Astrocyte (in vitro differentiated cells and primary cell): ENCODE measurements at regions not wholly inside any gene's neighbourhood (a gene's known extent, or its start where the extent isn't known, plus 50 kb on each side); places are given as distances from the start of the nearest gene placed in this dataset.

ENCODE experiments used
- DNase-seq: peaks from one replicate; pipeline ENCODE4 v3.0.0-alpha.2; 2010; ENCODE audit warnings: low read depth
- FAIRE-seq: peaks from 2 replicates; lab custom pipeline; 2011; peaks lifted over from hg19 to GRCh38; lab: Jason Lieb, UNC
- H2AFZ ChIP-seq: 2 replicates; pipeline ENCODE4 v1.6.0; 2012; ENCODE audit warnings: low read depth, low read length, inconsistent platforms
- H3K27ac ChIP-seq: 2 replicates; pipeline ENCODE4 v1.5.1; 2011; ENCODE audit warnings: low read depth, low read length, inconsistent platforms
- H3K27me3 ChIP-seq: 2 replicates; pipeline ENCODE4 v1.6.0; 2011; ENCODE audit warnings: low read length, inconsistent platforms; ENCODE audit not compliant: insufficient read depth
- H3K36me3 ChIP-seq: 2 replicates; pipeline ENCODE4 v1.5.1; 2011; ENCODE audit warnings: low read length, inconsistent platforms; ENCODE audit not compliant: insufficient read depth
- H3K4me1 ChIP-seq: 2 replicates; pipeline ENCODE4 v1.5.1; 2011; ENCODE audit warnings: low read length, inconsistent platforms; ENCODE audit not compliant: insufficient read depth
- H3K4me2 ChIP-seq: 2 replicates; pipeline ENCODE4 v1.6.0; 2012; ENCODE audit warnings: low read length, inconsistent platforms
- H3K4me3 ChIP-seq: 2 replicates; pipeline ENCODE4 v1.5.1; 2011; ENCODE audit warnings: low read depth, mild to moderate bottlenecking, low read length, inconsistent platforms; ENCODE audit not compliant: insufficient read depth
- H3K79me2 ChIP-seq: 2 replicates; pipeline ENCODE4 v1.6.0; 2012; ENCODE audit warnings: mild to moderate bottlenecking, low read length, inconsistent platforms; ENCODE audit not compliant: insufficient read depth
- H3K9ac ChIP-seq: 2 replicates; pipeline ENCODE4 v1.6.0; 2012; ENCODE audit warnings: mild to moderate bottlenecking, low read length, inconsistent platforms
- H3K9me3 ChIP-seq: 2 replicates; pipeline ENCODE4 v1.5.1; 2012; ENCODE audit warnings: low read depth, mild to moderate bottlenecking, low read length, inconsistent platforms; ENCODE audit not compliant: insufficient read depth
- H4K20me1 ChIP-seq: 2 replicates; pipeline ENCODE4 v1.6.0; 2012; ENCODE audit warnings: low read length, inconsistent platforms; ENCODE audit not compliant: insufficient read depth
- H3K27ac Mint-ChIP-seq: one replicate; pipeline ENCODE4 v1.8.0; 2021; ENCODE audit warnings: mild to moderate bottlenecking, mixed read lengths; ENCODE audit not compliant: unreplicated experiment
- H3K27me3 Mint-ChIP-seq: one replicate; pipeline ENCODE4 v1.8.0; 2021; ENCODE audit warnings: low read depth, mixed read lengths; ENCODE audit not compliant: unreplicated experiment
- H3K36me3 Mint-ChIP-seq: one replicate; pipeline ENCODE4 v1.8.0; 2021; ENCODE audit warnings: low read depth, mixed read lengths; ENCODE audit not compliant: unreplicated experiment
- H3K4me1 Mint-ChIP-seq: one replicate; pipeline ENCODE4 v1.8.0; 2021; ENCODE audit warnings: low read depth, mixed read lengths; ENCODE audit not compliant: unreplicated experiment
- H3K4me3 Mint-ChIP-seq: one replicate; pipeline ENCODE4 v1.8.0; 2021; ENCODE audit warnings: mild to moderate bottlenecking, moderate library complexity, mixed read lengths; ENCODE audit not compliant: unreplicated experiment
- H3K9me3 Mint-ChIP-seq: one replicate; pipeline ENCODE4 v1.8.0; 2021; ENCODE audit warnings: mild to moderate bottlenecking, mixed read lengths; ENCODE audit not compliant: unreplicated experiment
- CTCF ChIP-seq: IDR thresholded peaks from 2 replicates; pipeline ENCODE4 v1.5.1; 2011; ENCODE audit warnings: low read depth, mild to moderate bottlenecking, inconsistent platforms, low read length, moderate library complexity; ENCODE audit not compliant: insufficient read depth
- EZH2 ChIP-seq: IDR thresholded peaks from 2 replicates; pipeline ENCODE4 v1.6.1; 2012; ENCODE audit warnings: mild to moderate bottlenecking, low read length, inconsistent platforms; ENCODE audit not compliant: insufficient read depth

- no peak overlapping the region for H3K4me2 ChIP-seq
- H3K9me3 ChIP-seq, result no peaks in the 10 kb centered on the region
- no peaks in the 10 kb centered on the region for H3K27me3 Mint-ChIP-seq
- H3K27ac Mint-ChIP-seq, result no peak overlapping the region
- H2AFZ ChIP-seq, result no peak overlapping the region
- H4K20me1 ChIP-seq, result no peaks in the 10 kb centered on the region
- H3K27ac ChIP-seq, result no peak overlapping the region
- no peak overlapping the region for H3K4me3 Mint-ChIP-seq
- H3K79me2 ChIP-seq, result no peaks in the 10 kb centered on the region
- H3K4me1 Mint-ChIP-seq, result no peaks in the 10 kb centered on the region
- FAIRE-seq (no peak), DNase-seq (no peak)
- no peak overlapping the region for H3K4me3 ChIP-seq
- H3K36me3 ChIP-seq, result no peaks in the 10 kb centered on the region
- no peaks in the 10 kb centered on the region for H3K36me3 Mint-ChIP-seq
- no peaks in the 10 kb centered on the region for H3K27me3 ChIP-seq
- TF ChIP-seq EZH2 (no peak), CTCF (no peak)
- no peaks in the 10 kb centered on the region for H3K9me3 Mint-ChIP-seq
- no peaks in the 10 kb centered on the region for H3K4me1 ChIP-seq
- no peak overlapping the region for H3K9ac ChIP-seq
Measured at GRCh38 chr5:121408778-121409177, 442.9 kb upstream of the FTMT start.

- H3K79me2 ChIP-seq, result no peaks in the 10 kb centered on the region
- no peaks in the 10 kb centered on the region for H3K4me1 ChIP-seq
- Mint-ChIP-seq H3K36me3 (no peaks in the 10 kb centered on the region), H3K4me3 (no peak overlapping the region), H3K27ac (no peak overlapping the region), H3K9me3 (no peaks in the 10 kb centered on the region), H3K4me1 (no peaks in the 10 kb centered on the region), H3K27me3 (no peaks in the 10 kb centered on the region)
- H3K9me3 ChIP-seq, result no peaks in the 10 kb centered on the region
- H3K4me2 ChIP-seq, result no peak overlapping the region
- no peaks in the 10 kb centered on the region for H3K27me3 ChIP-seq
- no peaks in the 10 kb centered on the region for H4K20me1 ChIP-seq
- H3K4me3 ChIP-seq, result no peak overlapping the region
- no peak overlapping the region for H3K27ac ChIP-seq
- TF ChIP-seq CTCF (no peak), EZH2 (no peak)
- FAIRE-seq (no peak), DNase-seq (no peak)
- H3K36me3 ChIP-seq, result no peaks in the 10 kb centered on the region
- no peak overlapping the region for H2AFZ ChIP-seq
- H3K9ac ChIP-seq, result no peak overlapping the region
Measured at GRCh38 chr5:121415270-121415669, 436.4 kb upstream of the FTMT start.

GRCh38 chr5:121421646-121422045 is 430.0 kb upstream of the FTMT start:
- no peaks in the 10 kb centered on the region for H3K36me3 Mint-ChIP-seq
- no peak overlapping the region for H3K27ac Mint-ChIP-seq
- Histone ChIP-seq H2AFZ (no peak overlapping the region), H3K9me3 (no peaks in the 10 kb centered on the region), H3K79me2 (no peaks in the 10 kb centered on the region), H4K20me1 (no peaks in the 10 kb centered on the region), H3K27me3 (no peaks in the 10 kb centered on the region), H3K4me1 (no peaks in the 10 kb centered on the region), H3K36me3 (no peaks in the 10 kb centered on the region), H3K9ac (no peak overlapping the region), H3K27ac (no peak overlapping the region), H3K4me3 (no peak overlapping the region), H3K4me2 (no peak overlapping the region)
- DNase-seq (no peak), FAIRE-seq (no peak)
- no peak overlapping the region for H3K4me3 Mint-ChIP-seq
- TF ChIP-seq EZH2 (no peak), CTCF (no peak)
- H3K4me1 Mint-ChIP-seq, result no peaks in the 10 kb centered on the region
- H3K27me3 Mint-ChIP-seq, result no peaks in the 10 kb centered on the region
- H3K9me3 Mint-ChIP-seq, result no peaks in the 10 kb centered on the region
